Lower lobe of right lung (tissue), 2 donors: ENCODE measurements at regions not wholly inside any gene's neighbourhood (a gene's known extent, or its start where the extent isn't known, plus 50 kb on each side); places are given as distances from the start of the nearest gene placed in this dataset.

Experiments used
- ATAC-seq, 2 donors: fragments of 200-7000 bp; cut with Tn5 transposase; one replicate each; pipeline ENCODE4 v1.9.1; 2020 to 2022; ENCODE audit warnings: mild to moderate bottlenecking in 2 of 2, moderate library complexity in 2 of 2
- DNase-seq: peaks from one replicate; pipeline ENCODE4 v3.0.0-alpha.2; 2020
- H3K27ac ChIP-seq: fragments of 200-600 bp; one replicate; pipeline ENCODE4 v1.8.0; 2022
- H3K27me3 ChIP-seq: fragments of 200-600 bp; one replicate; pipeline ENCODE4 v1.8.0; 2022; ENCODE audit warnings: low read depth
- H3K36me3 ChIP-seq: fragments of 200-600 bp; one replicate; pipeline ENCODE4 v1.8.0; 2022; ENCODE audit warnings: mild to moderate bottlenecking
- H3K4me1 ChIP-seq: fragments of 200-600 bp; one replicate; pipeline ENCODE4 v1.8.0; 2022
- H3K4me3 ChIP-seq: fragments of 200-600 bp; one replicate; pipeline ENCODE4 v1.8.0; 2022; ENCODE audit warnings: mild to moderate bottlenecking
- H3K9me3 ChIP-seq: fragments of 200-600 bp; one replicate; pipeline ENCODE4 v1.8.0; 2022
- intact Hi-C: fragments of 100-400 bp; cut with DNase I; formaldehyde crosslinking; loops from one replicate; pipeline ENCODE4 v1.11.0; 2022
- TF ChIP-seq, protein P1 (sequence below): fragments of 200-600 bp; IDR thresholded peaks from one replicate; pipeline ENCODE4 v1.8.0; 2022; ENCODE audit warnings: antibody characterized with exemption, mild to moderate bottlenecking
- donor health status: DM: no; HTN: yes; CAD: no; lungs with severe emphysema.

DNA sequence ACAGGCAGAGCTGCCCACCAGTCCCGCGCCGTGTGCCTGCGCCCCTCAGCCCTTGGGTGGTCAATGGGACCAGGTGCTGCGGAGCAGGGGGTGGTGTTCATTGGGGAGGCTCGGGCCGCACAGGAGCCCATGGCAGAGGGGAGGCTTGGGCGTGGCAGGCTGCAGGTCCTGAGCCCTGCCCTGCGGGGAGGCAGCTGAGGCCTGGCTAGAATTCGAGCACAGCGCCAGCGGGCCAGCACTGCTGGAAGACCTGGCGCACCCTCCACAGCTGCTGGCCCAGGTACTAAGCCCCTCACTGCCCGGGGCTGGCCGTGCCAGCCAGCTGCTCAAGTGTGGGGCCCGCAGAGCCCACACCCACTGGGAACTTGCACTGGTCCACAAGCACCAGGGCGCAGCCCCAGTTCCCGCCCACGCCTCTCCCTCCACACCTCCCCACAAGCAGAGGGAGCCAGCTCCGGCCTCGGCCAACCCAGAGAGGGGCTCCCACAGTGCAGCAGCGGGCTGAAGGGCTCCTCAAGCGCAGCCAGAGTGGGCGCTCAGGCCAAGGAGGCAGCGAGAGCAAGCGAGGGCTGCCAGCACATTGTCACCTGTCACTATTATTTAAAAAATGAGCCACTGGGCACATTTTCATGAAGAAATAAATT, 645.8 kb downstream of the CENPC start:
- intact Hi-C loops, result no loop called here
- ATAC-seq, result no peak

GRCh38 chr4:66893807-66894206, 651.5 kb downstream of the CENPC start:
- Histone ChIP-seq H3K9me3 (no peaks in the 10 kb centered on the region), H3K4me3 (no peak overlapping the region), H3K27me3 (no peaks in the 10 kb centered on the region), H3K4me1 (no peaks in the 10 kb centered on the region), H3K36me3 (no peaks in the 10 kb centered on the region), H3K27ac (no peak overlapping the region)
- no peak for DNase-seq
- intact Hi-C loops, result no loop called here
- TF ChIP-seq, protein P1, sequence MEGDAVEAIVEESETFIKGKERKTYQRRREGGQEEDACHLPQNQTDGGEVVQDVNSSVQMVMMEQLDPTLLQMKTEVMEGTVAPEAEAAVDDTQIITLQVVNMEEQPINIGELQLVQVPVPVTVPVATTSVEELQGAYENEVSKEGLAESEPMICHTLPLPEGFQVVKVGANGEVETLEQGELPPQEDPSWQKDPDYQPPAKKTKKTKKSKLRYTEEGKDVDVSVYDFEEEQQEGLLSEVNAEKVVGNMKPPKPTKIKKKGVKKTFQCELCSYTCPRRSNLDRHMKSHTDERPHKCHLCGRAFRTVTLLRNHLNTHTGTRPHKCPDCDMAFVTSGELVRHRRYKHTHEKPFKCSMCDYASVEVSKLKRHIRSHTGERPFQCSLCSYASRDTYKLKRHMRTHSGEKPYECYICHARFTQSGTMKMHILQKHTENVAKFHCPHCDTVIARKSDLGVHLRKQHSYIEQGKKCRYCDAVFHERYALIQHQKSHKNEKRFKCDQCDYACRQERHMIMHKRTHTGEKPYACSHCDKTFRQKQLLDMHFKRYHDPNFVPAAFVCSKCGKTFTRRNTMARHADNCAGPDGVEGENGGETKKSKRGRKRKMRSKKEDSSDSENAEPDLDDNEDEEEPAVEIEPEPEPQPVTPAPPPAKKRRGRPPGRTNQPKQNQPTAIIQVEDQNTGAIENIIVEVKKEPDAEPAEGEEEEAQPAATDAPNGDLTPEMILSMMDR, result no peak
- ATAC-seq, result no peak

More for the DNA sequence above, 645.8 kb downstream of the CENPC start:
- Histone ChIP-seq H3K9me3 (no peaks in the 10 kb centered on the region), H3K27ac (no peak overlapping the region), H3K4me1 (no peaks in the 10 kb centered on the region), H3K4me3 (no peak overlapping the region), H3K36me3 (no peaks in the 10 kb centered on the region), H3K27me3 (no peaks in the 10 kb centered on the region)
- TF ChIP-seq, protein P1, result no peak
- DNase-seq, result peak; percentile 35

GRCh38 chr4:66887061-66887460, 658.2 kb downstream of the CENPC start:
- H3K9me3 ChIP-seq, result no peaks in the 10 kb centered on the region
- H3K27ac ChIP-seq, result no peak overlapping the region
- H3K27me3 ChIP-seq, result no peaks in the 10 kb centered on the region
- no peaks in the 10 kb centered on the region for H3K4me1 ChIP-seq
- TF ChIP-seq, protein P1, result no peak
- ATAC-seq (no peak), DNase-seq (no peak)
- intact Hi-C loops, result no loop called here
- H3K36me3 ChIP-seq, result no peaks in the 10 kb centered on the region
- H3K4me3 ChIP-seq, result no peak overlapping the region

GRCh38 chr4:66885501-66886165, 659.7 kb downstream of the CENPC start:
- H3K9me3 ChIP-seq, result no peaks in the 10 kb centered on the region
- TF ChIP-seq, protein P1, result no peak
- H3K27ac ChIP-seq, result no peak overlapping the region
- no peaks in the 10 kb centered on the region for H3K36me3 ChIP-seq
- no peaks in the 10 kb centered on the region for H3K27me3 ChIP-seq
- intact Hi-C loops, result no loop called here
- ATAC-seq (no peak), DNase-seq (no peak)
- H3K4me1 ChIP-seq, result no peaks in the 10 kb centered on the region
- no peak overlapping the region for H3K4me3 ChIP-seq

DNA sequence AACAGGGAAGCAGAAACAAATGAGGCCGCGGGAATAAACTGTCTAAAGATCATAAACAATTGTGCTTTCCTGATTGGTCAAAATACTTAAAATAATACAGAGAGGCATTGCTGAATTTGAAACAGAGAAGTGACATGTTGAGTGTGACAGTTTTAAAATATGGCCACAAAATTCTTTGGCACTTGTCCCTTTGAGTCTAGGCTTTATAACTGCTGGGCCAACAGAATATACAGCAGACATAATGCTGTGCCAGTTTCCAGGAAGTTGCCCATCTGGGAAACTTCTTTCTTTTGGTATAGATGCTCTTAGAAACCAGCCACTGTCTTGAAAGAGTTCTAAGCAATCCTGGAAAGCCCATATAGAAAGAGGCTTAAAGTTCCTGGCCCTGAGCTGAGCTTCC, 668.4 kb downstream of the CENPC start:
- no peak for ATAC-seq
- intact Hi-C loops, result no loop called here
- H3K27ac ChIP-seq, result no peak overlapping the region
- no peaks in the 10 kb centered on the region for H3K27me3 ChIP-seq
- TF ChIP-seq, protein P1, result no peak
- H3K36me3 ChIP-seq, result no peaks in the 10 kb centered on the region
- no peak for DNase-seq
- no peaks in the 10 kb centered on the region for H3K9me3 ChIP-seq
- H3K4me3 ChIP-seq, result no peak overlapping the region
- H3K4me1 ChIP-seq, result no peaks in the 10 kb centered on the region
